ENCODE measurements at regions not wholly inside any gene's neighbourhood (a gene's known extent, or its start where the extent isn't known, plus 50 kb on each side); places are given as distances from the start of the nearest gene placed in this dataset.

DNA sequence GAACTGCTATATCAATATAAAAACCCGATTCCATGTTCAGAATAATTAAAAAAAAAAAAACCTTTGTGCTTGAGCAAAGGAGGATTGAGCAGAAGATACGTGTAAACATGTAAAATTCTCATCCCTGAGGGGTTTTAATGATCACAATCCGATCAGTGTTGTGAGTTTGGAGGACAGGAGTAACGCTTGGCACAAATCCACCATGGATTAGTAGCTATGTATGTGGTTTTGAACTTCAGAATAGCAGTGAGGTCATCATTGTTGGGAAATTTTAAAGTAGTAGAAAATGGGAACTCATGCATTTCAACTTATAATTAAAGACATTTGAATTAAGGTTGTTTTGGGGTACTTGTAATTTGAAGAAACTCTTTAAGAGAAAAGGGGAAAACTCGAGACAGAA, 203.2 kb downstream of the RPS12 start:
- dilution Hi-C loops (cut with HindIII; ENCODE audit: low sequenced_read_pairs, unreplicated experiment): no loop called here
- CTCF ChIA-PET: no interaction called here

More for the DNA sequence above, 203.2 kb downstream of the RPS12 start:
- Histone ChIP-seq H2AK9ac (replicated peaks; ENCODE audit: low read depth, low read length, poor library complexity) (no peak overlapping the region), H4K91ac (ENCODE audit: insufficient read depth, low read depth, low read length) (no peak overlapping the region), H3K27me3 (ENCODE audit: control insufficient read depth, insufficient read depth, low read length) (no peaks in the 10 kb centered on the region), H3K4me1 (ENCODE audit: control insufficient read depth, insufficient read depth, low read length) (peaks cover 1% of the 10 kb centered on the region; the same call in 1 of the 2 replicates), H3K56ac (ENCODE audit: extremely low read depth, insufficient read depth, low read length) (no peak overlapping the region), H4K20me1 (ENCODE audit: insufficient read depth, low read length) (no peaks in the 10 kb centered on the region), H2BK5ac (ENCODE audit: low read depth, low read length, poor library complexity, severe bottlenecking) (no peak overlapping the region), H2BK20ac (ENCODE audit: low read depth, low read length) (no peak overlapping the region), H3K14ac (replicated peaks; ENCODE audit: low read depth, low read length) (no peak overlapping the region), H3K4me3 (ENCODE audit: insufficient read depth, low read depth, low read length) (no peak overlapping the region), H2AK5ac (ENCODE audit: low read depth, low read length) (no peak overlapping the region), H3K27ac (ENCODE audit: insufficient read depth, low read length) (no peak overlapping the region), H3K9me3 (ENCODE audit: control insufficient read depth, insufficient read depth, low read length) (no peaks in the 10 kb centered on the region), H2BK120ac (ENCODE audit: low read depth, low read length) (no peak overlapping the region), H4K5ac (ENCODE audit: low read depth, low read length) (no peak overlapping the region), H3K18ac (ENCODE audit: low read depth, low read length) (no peak overlapping the region), H2AFZ (replicated peaks; ENCODE audit: low read length, poor library complexity) (no peak overlapping the region), H2BK15ac (ENCODE audit: low read depth, low read length) (no peak overlapping the region), H3K4ac (ENCODE audit: low read depth, low read length) (no peak overlapping the region), H3K9me1 (ENCODE audit: insufficient read depth, low read length) (no peaks in the 10 kb centered on the region), H3K36me3 (ENCODE audit: control insufficient read depth, insufficient read depth, low read length) (no peaks in the 10 kb centered on the region), H4K8ac (ENCODE audit: low read depth in 2 of 2, low read length in 2 of 2) (no peak overlapping the region), H3K79me1 (ENCODE audit: low read depth in 1 of 2, low read length in 2 of 2) (no peaks in the 10 kb centered on the region), H3K4me2 (ENCODE audit: low read depth, low read length) (no peak overlapping the region), H3K23ac (ENCODE audit: low read depth, low read length) (no peak overlapping the region), H3K9ac (ENCODE audit: low read depth, low read length) (no peak overlapping the region)
- intact Hi-C loops (cut with micrococcal nuclease) (no loop called here), in situ Hi-C loops (cut with MboI; ENCODE audit: low sequenced_read_pairs) (no loop called here)
- WGBS, 2 experiments (ENCODE audit: extremely low coverage in 2 of 2, insufficient read length in 1 of 2): no CpG with 5 or more reads among the region's 5 CpGs
- ATAC-seq (ENCODE audit: low read depth) (no peak), DNase-seq (peak; percentile 78)
- no TSS peak for BruUV-seq (replicated peaks)
- no peak for TF ChIP-seq MXI1 (IDR thresholded peaks at IDR 0.05; ENCODE audit: borderline replicate concordance, low read depth, low read length)
- TF ChIP-seq MAZ (IDR thresholded peaks at IDR 0.05; ENCODE audit: borderline replicate concordance, low read depth, low read length): no peak
- TF ChIP-seq RCOR1 (IDR thresholded peaks at IDR 0.05; ENCODE audit: insufficient replicate concordance, low read length): no peak
- TF ChIP-seq, protein P1, sequence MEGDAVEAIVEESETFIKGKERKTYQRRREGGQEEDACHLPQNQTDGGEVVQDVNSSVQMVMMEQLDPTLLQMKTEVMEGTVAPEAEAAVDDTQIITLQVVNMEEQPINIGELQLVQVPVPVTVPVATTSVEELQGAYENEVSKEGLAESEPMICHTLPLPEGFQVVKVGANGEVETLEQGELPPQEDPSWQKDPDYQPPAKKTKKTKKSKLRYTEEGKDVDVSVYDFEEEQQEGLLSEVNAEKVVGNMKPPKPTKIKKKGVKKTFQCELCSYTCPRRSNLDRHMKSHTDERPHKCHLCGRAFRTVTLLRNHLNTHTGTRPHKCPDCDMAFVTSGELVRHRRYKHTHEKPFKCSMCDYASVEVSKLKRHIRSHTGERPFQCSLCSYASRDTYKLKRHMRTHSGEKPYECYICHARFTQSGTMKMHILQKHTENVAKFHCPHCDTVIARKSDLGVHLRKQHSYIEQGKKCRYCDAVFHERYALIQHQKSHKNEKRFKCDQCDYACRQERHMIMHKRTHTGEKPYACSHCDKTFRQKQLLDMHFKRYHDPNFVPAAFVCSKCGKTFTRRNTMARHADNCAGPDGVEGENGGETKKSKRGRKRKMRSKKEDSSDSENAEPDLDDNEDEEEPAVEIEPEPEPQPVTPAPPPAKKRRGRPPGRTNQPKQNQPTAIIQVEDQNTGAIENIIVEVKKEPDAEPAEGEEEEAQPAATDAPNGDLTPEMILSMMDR (conservative IDR thresholded peaks at IDR 0.05; ENCODE audit: low read depth, low read length): no peak
- no peak for TF ChIP-seq MAFK (IDR thresholded peaks at IDR 0.05; ENCODE audit: low read depth, low read length)
- TF ChIP-seq FOS (IDR thresholded peaks at IDR 0.05; ENCODE audit: low read depth, low read length): no peak
- no peak for TF ChIP-seq CHD1 (IDR thresholded peaks at IDR 0.05; ENCODE audit: low read depth, low read length)
- no peak for TF ChIP-seq SMC3 (IDR thresholded peaks at IDR 0.05; ENCODE audit: low read depth, low read length)
- no peak for TF ChIP-seq RFX5 (IDR thresholded peaks at IDR 0.05; ENCODE audit: low read depth, low read length)
- no peak for TF ChIP-seq RAD21 (IDR thresholded peaks at IDR 0.05; ENCODE audit: low read length)
- no peak for TF ChIP-seq POLR2A (IDR thresholded peaks at IDR 0.05; ENCODE audit: low read depth, low read length)
- no peak for TF ChIP-seq CEBPB (IDR thresholded peaks at IDR 0.05; ENCODE audit: low read depth, low read length)
- TF ChIP-seq, protein P2, sequence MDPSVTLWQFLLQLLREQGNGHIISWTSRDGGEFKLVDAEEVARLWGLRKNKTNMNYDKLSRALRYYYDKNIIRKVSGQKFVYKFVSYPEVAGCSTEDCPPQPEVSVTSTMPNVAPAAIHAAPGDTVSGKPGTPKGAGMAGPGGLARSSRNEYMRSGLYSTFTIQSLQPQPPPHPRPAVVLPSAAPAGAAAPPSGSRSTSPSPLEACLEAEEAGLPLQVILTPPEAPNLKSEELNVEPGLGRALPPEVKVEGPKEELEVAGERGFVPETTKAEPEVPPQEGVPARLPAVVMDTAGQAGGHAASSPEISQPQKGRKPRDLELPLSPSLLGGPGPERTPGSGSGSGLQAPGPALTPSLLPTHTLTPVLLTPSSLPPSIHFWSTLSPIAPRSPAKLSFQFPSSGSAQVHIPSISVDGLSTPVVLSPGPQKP (IDR thresholded peaks at IDR 0.05; ENCODE audit: borderline replicate concordance, low read depth, low read length): no peak
- no peak for TF ChIP-seq NFE2L2 (IDR thresholded peaks at IDR 0.05; ENCODE audit: low read depth, low read length)
- no peak for TF ChIP-seq BHLHE40 (IDR thresholded peaks at IDR 0.05; ENCODE audit: low read depth, low read length)
- TF ChIP-seq, protein P3, sequence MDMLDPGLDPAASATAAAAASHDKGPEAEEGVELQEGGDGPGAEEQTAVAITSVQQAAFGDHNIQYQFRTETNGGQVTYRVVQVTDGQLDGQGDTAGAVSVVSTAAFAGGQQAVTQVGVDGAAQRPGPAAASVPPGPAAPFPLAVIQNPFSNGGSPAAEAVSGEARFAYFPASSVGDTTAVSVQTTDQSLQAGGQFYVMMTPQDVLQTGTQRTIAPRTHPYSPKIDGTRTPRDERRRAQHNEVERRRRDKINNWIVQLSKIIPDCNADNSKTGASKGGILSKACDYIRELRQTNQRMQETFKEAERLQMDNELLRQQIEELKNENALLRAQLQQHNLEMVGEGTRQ (IDR thresholded peaks at IDR 0.05; ENCODE audit: low read depth, low read length): no peak
- POLR2A ChIA-PET (ENCODE audit: unreplicated experiment): no interaction called here

Data from IMR-90 (cell line).